NCI-H524 treated with DMSO at 0.1 percent for 48 hours (cell line): ENCODE measurements at regions not wholly inside any gene's neighbourhood (a gene's known extent, or its start where the extent isn't known, plus 50 kb on each side); places are given as distances from the start of the nearest gene placed in this dataset.

Experiments used
- DNase-seq: peaks from one replicate; lab custom pipeline; 2025; lab: John Stamatoyannopoulos, UW

DNA sequence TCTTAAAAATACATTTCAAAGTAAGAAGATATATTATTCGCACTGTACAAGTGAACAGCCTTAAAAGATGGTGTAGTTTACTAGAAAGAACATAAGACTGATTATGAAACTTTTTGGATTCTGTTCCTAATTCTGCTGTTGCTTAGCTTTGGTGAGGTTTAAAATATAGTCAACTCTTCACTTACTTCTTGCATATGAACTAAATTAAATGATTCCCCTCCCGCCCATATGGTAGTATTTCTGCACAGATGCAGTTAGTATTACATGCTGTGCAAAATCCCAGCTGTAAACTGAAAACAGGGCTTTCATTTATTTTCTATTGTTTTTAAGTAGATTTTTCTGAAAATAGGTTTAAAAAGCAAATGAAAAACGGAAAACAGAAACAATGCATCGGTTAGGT, 345.4 kb upstream of the NCAM2 start:
- DNase-seq, result no peak

DNA sequence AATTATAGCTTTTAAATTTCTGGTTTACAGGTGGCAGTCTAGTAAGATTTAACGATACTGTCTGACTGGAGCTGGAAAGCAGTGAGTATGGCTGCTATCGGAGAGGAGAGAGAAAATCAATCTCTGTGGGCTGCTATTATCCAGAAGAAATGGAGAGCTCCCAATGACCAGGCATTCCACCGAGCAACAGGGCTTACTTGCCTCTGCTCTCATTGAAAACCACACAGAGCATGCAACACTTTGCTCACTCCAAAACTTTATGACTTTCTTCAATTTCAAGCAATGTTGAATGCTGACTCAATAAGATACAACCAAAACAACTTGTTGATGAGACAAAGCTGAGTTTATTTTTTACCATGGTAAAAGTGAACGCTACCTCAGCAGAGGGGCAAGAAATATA, 337.0 kb upstream of the NCAM2 start:
- no peak for DNase-seq

DNA sequence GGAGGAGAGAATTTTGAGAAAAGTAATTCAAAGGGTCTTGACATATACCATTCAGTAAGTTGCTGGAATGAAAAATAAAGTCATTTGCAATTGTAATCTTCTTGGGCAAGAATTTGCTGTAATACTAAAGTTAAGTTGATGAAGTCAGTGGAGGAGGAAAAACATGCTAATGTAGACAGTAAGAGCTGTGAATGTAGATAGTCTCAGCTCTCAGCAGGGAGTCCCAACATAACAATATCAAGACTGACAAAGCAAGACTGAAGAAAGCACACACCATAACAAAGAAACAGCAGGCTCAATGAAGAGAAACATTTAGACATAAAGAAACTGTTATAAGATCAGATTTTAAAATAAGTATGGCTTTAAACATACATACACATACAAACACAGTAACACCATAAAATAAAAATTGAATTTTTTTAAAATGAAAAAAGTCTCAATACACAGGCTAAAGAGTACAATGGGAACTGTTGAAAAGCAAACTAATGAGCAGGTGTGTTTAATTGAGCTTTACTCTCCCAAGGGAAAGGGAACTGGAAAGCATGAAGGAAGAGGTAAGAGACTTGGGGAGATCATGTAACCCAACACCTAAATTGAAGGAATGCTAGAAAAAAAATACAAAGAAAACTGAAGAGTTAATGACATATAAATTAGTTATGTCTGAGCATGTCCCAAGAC, 336.3 kb upstream of the NCAM2 start:
- DNase-seq, result no peak

DNA sequence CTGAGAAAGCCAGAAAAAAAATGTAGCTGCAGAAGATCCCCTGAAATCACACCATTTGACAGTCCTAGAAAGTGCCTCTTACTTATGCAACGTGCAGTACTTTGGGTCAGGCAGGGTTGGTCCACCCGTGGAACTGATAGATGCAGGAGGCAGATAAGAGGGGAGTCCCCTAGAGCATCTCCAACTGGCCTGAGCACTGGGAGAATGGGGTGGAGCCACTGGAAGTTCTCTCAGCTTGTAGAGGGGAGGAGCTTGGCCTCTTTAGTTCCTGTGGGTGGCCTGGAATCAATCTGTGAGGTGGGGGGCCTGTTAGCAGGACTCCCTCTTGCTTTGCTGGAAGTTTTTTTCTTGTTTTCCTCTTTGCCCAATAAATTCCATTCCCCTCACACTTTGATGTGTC, 335.7 kb upstream of the NCAM2 start:
- DNase-seq, result no peak

DNA sequence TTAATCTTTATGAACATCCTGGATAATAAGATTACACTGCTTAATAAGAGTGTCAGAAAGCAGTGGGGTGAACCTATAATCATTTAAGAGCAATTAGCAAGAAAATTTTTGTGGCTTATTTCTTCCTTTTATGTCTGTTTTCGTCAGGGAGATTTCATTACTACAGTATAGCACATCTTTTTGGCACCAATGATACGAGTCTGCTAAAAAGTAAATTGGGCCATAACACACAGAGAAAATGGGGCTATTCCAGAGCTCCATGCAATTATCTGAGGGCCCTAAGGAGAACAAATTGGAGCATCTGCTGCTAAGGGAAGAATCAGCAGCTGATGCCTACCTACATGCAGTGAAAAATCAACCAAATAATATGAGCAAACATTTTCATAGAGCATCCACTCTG, 330.3 kb upstream of the NCAM2 start:
- no peak for DNase-seq

DNA sequence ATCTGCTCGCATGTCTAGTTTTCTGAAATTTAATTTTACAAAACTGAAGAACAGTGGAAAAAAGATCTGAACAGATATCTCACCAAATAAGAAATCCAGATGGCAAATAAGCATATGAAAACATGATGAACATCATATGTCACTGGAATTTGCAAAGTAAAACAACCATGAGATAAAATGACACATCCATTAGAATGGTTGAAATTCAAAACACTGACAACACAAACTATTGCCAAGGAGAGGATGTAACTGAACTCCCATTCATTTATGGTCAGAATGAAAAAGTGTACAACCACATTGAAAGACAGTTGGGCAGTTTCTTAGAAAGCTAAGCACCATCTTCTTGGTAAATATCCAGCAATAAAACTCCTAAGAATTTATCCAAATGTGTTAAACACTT, 312.7 kb upstream of the NCAM2 start:
- no peak for DNase-seq

DNA sequence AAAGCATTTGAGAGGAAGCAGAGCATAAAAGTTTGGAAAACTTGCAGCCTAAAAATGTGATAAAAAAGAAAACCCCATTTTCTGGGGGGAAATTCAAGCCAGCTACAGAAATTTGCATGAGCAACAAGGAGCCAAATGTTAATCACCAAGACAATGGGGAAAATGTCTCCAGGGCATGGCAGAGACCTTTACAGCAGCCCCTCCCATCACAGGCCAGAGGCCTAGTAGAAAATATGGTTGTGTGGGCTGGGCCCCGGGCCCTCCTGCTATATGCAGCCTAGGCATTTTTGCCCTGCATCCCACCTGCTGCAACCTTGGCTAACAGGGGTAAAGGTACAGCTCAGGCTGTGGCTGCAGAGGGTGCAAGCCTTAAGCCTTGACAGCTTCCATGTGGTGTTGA, 299.6 kb upstream of the NCAM2 start:
- DNase-seq, result no peak

DNA sequence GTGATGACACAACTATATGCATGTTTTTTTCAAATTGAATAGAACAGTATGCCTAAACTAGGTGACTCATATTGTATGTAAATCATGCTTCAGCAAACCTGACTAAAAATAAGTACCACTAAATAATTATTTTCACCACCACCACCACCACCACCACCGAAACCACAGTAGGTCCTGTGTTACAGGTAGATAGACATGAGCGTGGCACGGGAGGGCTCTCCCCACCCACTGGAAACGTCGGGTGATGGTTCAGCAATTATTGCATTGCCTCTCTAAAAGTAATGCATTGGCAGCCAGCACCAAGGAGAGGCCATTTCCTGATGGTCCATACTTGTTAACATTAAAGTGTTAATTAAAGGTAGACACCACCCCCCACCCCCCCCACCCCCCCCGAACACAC, 297.0 kb upstream of the NCAM2 start:
- DNase-seq, result no peak

DNA sequence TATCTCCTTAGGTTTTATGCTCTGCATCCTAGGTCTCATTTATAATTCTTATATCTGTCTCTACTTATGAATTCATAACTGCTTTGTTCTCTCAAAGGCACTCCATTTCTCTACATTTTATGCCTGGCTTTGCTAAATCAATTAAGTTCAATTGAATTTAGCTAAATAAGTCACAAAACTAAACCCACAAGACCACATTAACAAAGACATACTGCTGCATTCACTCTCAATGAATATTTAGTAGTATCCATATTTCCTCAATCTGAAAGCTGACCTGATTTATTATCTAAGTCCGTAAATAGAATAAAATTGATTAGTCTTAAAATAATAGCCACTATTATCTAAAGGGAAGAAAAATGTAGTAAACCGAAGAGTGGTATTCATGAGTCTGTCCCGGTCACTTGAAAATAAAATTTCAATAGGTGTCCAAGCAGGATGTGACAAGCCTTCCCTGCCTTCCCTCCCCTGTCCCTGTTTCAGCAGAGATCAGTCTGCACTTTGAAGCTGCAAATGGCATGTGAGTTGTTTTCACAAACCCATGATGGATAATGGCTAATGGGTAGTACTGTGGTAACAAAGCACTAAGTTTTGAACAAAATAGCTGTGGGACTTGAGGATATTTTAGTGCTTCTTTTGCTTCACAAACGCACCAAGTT, 295.0 kb upstream of the NCAM2 start:
- DNase-seq, result no peak

DNA sequence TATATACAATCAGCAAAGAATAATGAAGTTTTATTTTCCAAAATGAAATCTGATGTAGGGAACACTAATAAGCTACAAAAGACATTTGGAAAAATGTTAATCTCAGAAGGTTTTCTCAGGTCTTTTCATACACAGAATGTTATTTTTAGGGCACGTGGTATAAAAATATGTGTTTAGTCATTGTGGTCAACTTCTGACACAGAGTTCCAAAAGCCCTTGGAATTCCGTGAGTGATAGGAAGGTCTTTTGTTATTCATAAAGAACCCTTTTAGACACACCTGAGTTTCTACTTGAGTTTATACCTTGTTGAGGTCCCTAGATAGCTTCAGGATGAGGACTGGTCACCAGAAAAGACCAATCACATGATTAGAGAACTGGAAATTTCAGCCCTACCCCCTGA, 277.6 kb upstream of the NCAM2 start:
- no peak for DNase-seq

DNA sequence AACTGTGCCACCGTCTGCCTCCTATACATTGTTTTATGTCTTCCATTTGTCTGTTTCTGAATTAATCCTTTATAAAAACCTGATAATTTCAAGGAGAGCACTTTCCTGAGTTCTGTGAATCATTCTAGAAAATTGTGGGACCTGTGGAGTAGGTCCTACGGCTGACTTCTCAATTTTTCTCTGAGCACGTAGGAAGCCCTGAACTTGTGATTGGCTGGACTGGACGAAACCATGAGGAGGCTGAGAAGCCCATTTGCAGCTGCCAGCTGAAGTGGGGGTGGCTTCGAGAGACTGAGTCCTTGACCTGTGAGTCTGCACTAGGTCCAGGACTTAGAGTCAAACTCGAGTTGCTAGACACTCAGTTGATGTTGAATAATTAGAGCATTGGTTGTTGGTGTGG, 277.1 kb upstream of the NCAM2 start:
- DNase-seq, result no peak

DNA sequence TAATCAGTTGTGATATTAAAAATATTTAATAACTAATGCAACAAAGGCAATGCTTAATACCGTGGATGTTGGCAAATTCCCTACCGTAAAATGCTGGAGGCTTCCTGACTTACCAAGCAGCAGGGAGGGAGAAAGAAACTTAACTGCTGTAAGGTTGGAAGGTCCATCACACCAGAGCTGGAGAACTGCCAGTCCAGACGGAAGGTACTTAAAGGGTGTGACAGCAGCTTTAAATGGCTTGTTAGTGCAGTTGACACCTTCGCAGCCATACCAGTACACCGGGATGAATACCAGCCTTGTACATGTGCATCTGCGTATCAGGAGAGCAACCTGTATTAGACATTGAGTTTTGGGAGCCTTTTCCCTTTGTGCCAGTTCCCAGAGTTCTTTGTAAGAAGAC, 269.5 kb upstream of the NCAM2 start:
- DNase-seq, result no peak

DNA sequence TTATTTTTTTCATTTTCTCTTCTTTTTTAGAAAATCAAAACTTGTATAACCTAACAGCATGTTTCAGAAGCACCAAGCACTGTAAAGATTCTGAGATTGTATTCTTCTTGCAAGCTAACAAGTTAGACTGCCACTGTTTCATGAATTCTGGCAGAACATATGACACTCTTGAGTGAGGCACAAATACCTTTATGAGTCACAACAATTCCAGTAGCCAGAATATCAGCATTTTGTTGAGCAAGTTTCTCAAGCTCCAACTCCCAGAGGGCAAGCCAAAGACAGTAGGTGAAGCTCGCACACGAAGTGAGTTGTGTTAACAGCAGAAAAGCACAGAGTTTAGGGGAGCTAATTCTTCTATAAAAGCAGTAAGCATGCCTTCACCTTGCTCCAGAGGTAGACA, 268.8 kb upstream of the NCAM2 start:
- DNase-seq, result no peak

DNA sequence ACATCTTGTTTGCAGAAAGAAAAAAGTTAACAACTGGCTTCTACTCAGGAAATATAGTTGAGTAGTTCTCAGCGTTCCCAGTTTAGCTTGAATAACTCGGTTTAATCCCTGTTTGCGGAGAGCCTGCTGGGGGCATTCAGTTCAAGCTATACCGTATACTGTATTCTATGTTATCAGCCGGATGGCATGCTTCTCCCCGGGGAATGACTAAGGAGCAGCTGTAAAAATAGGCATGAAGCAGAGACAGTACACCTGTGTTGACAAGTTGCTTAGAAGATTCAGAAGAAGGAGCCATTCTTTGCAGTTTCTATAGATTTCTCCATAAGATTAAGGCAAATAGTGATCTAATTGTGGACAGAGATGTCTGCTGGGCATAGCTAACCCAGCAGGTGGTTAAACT, 267.8 kb upstream of the NCAM2 start:
- no peak for DNase-seq

DNA sequence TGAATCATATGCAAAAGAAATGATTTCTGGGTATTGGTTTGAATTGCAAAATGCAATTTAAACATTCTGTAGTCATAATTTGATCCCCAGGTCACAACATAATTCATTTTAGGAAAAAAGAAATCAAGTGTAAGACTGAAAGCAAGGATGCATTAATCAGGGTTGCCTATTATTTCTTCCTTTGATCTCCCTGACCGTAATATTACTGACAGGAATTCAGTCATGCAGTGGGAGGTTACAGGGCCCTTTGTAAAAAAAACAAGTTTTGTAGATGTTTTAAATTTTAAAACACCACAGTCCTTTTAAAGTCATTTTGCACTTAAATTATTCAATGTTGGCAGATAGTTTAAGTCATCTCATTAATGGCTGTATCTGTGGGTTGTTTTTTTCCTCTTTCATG, 263.0 kb upstream of the NCAM2 start:
- DNase-seq, result no peak

DNA sequence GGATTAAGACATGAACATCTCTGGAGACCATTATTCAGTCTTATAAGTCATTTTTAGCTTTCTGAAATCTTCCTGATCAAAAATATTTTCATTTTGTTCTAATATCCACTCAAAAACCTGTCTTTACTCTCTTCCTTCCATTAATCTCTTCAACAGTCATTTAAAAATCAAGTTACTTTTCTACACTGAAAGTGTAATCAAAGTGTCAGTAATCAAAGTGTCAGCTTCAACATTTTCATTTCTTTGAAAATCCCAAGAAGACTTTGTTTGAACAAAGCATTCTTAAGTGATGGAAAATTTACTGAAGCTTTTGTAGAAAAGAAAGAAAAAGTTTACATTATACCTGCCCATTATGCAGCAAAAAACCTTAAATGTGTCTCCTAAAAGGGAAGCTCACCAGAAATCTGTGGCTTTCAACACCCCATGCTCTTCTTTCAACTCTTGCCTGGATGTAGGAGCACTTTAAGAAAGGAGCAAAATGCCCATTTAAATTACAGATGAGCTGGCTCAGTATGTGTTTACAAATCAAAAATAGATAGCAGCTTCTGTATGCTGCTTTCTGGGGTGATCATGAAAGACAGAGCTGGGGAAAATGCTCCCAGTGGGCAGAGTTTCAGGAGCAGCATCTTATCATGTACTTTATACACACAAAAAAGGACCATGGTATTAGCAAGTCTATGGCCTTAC, 260.8 kb upstream of the NCAM2 start:
- DNase-seq, result no peak

DNA sequence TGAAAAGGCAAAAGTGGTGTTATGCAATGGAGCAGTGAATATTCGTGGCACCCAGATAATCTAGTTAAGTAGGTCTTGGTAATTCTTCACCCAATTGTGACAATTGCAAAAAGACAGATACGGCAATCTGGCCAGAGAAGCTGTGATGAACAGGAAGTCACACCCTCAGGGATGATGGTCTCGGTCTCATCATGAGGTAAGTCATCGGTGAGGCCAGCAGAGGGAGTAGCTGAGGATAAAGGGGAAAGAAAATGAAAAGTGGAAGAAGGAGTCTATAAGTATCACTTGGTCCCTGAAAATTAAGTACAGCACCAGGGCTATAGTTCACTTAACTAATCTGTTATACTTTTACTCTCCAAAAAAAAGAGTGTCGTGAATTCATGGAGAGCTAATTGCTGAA, 258.8 kb upstream of the NCAM2 start:
- no peak for DNase-seq

DNA sequence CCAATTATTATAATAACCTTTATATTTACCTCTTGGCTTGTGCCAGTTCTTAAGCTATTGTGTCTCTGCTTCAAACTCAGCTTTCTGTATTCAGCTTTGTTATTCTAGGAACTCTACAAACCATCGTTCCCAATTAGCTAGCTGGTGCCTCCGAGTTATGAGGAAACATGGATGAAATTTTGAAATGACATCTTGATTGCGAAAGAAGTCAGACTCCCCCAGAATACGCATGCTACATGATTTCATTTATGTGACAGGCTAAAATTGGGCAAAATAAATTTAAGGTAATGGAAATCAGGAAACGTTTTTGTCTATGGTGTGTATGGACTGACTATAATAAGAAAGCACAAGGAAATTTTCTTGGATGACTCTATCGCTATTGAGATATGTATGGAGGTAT, 256.8 kb upstream of the NCAM2 start:
- no peak for DNase-seq

DNA sequence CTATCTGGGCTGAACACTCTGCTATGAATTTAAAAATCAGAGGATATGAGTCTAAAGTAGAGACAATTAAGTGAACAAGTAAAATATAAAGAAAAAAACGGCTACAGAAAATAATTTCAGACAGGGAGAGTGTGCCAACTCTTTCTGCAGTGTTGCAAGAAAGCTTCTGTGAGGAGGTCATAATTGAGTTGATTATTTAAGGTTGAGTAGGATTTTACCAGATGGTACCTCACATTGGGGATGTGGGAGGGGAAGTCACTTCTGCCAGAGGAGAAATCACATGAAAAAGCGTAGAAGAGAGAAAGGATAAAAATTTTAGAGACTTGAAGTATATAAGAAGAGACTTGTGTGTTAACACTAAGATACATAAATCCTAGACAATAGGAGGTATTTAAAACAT, 238.0 kb upstream of the NCAM2 start:
- DNase-seq, result no peak

DNA sequence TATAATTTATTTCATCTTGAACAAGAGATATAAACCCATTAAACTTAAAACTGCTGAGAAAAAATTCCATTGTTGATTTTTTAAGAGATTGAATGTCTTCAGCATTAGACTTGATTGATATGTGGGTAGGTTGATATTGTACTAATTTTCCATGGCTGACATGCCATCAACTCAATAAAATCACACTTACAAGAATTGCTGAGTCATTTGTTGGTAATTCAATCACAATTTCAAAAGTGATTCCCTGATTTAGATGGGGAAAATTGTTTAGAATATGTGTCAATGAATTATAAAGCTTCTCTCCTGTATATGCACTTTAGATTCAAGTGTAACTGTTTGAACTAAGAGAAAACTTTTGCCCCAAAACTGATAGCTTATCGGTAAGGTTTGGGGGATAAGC, 223.5 kb upstream of the NCAM2 start:
- DNase-seq, result no peak

DNA sequence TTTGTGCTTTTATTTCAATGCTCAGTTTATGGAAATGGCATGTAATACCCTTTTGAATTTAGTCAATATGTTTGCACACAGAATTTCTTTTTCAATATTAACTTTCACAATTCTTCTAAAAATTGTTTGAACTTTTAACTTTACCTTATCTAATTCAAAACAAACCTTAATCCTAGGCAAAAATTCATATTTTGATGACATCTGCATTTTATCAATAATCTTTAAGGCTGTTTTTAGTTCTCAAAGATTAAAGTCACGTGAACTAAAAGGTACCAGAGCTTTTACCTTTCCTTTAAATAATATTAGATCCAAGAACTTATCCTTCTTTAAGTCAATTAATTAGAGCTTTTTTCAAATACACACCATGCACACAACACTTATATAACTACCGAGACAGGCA, 218.9 kb upstream of the NCAM2 start:
- DNase-seq, result no peak

DNA sequence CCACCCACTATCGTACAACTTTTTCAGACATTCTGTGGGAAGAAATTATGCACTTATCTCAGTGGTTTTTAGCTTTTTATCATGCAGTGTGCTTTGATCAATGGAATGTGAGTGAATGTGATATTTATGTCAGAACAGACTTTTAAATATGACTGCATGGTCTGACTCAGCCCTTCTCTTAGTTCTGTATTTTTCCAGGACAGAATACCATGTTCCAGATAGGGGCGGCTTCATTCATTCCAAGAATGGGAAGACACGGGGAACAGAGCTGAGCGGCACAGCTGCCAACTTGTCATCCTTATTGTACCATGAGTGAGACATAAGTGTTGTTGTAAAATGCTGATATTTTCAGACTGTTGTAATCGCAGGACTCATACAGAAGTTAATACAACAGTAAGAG, 214.6 kb upstream of the NCAM2 start:
- no peak for DNase-seq

DNA sequence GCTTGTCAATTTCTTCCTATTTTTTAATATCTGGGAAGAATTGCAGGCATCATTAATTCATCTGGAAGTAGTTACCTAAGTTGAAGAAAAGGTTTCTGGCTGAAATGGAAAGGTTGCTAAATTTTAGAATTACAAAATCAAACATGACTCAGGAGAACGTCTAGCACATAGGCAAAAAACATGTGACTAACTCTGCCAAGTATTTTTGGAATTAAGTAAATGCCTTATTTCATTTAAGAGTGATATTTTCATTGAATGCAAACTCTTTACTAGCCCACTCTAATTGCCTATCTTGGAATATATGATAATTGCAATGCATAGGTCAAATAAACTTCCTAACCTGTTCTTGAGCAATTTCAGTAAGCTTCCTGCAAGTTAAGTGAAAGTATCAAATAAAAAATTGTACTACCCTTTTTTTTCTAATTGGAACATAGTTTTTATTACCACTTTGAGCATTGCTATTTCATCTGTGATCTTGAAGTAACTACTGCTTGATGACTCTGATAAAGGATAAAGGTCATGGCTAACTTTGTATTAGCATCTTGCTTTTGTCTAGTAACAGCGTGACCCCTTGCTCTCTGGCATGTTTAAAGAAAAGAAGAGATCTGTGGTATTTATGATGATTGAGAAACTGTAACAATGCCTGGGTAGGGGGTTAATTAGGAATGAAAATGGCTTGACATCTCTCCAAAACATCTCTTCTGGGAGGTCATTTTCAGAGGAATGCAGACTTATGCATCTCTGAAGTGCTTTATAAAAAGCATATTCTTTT, 208.3 kb upstream of the NCAM2 start:
- no peak for DNase-seq
